ENCODE measurements at regions not wholly inside any gene's neighbourhood (a gene's known extent, or its start where the extent isn't known, plus 50 kb on each side); places are given as distances from the start of the nearest gene placed in this dataset.

- TF ChIP-seq CTCF (IDR thresholded peaks at IDR 0.05) (no peak), POLR2A (IDR thresholded peaks at IDR 0.05) (no peak)
Measured at GRCh38 chr12:124617615-124618014, 50.2 kb upstream of the NCOR2 start.

All from lower leg skin (tissue), 3 donors.